Right atrium auricular region (tissue), 2 donors: ENCODE measurements at regions not wholly inside any gene's neighbourhood (a gene's known extent, or its start where the extent isn't known, plus 50 kb on each side); places are given as distances from the start of the nearest gene placed in this dataset.

Experiments used
- DNase-seq: peaks from one replicate; pipeline ENCODE4 v3.0.0-alpha.2; 2019; ENCODE audit warnings: low spot score
- H3K27ac ChIP-seq, 2 donors: fragments of 200-600 bp; sonication (generic); 1 replicate in 1 of 2; 2 replicates in 1 of 2; pipeline ENCODE4 v1.5.1; 2016 to 2019
- H3K27me3 ChIP-seq, 2 donors: fragments of 200-600 bp; sonication (generic); one replicate each; pipeline versions ENCODE4 v1.5.1 to v1.6.0; 2017 to 2019
- H3K36me3 ChIP-seq: fragments of 200-600 bp; sonication (generic); one replicate; pipeline ENCODE4 v1.5.1; 2016
- H3K4me1 ChIP-seq, 2 donors: fragments of 200-600 bp; sonication (generic); one replicate each; pipeline versions ENCODE4 v1.5.1 to v1.6.0; 2017 to 2019
- H3K4me3 ChIP-seq, 2 donors: fragments of 200-600 bp; sonication (generic); 1 replicate in 1 of 2; 2 replicates in 1 of 2; pipeline ENCODE4 v1.5.1; 2017 to 2019; ENCODE audit warnings: mild to moderate bottlenecking in 1 of 2, moderate library complexity in 1 of 2
- H3K9me3 ChIP-seq, 2 donors: fragments of 200-600 bp; sonication (generic); one replicate each; pipeline ENCODE4 v1.5.1; 2019
- CTCF ChIP-seq, 2 donors: fragments of 200-600 bp; sonication (generic); IDR thresholded peaks; one replicate each; pipeline ENCODE4 v1.5.1; 2019; ENCODE audit warnings: antibody characterized with exemption in 2 of 2

GRCh38 chr9:19564396-19565061, 155.7 kb downstream of the ACER2 start:
- Histone ChIP-seq H3K4me1 (no peaks in the 10 kb centered on the region), H3K36me3 (no peaks in the 10 kb centered on the region), H3K9me3 (no peaks in the 10 kb centered on the region), H3K4me3 (no peak overlapping the region), H3K27me3 (no peaks in the 10 kb centered on the region), H3K27ac (no peak overlapping the region)
- no peak for DNase-seq
- no peak for TF ChIP-seq CTCF (IDR thresholded peaks at IDR 0.05)

- Histone ChIP-seq H3K27me3 (no peaks in the 10 kb centered on the region), H3K4me3 (no peak overlapping the region), H3K9me3 (no peaks in the 10 kb centered on the region), H3K4me1 (no peaks in the 10 kb centered on the region), H3K27ac (no peak overlapping the region), H3K36me3 (no peaks in the 10 kb centered on the region)
- TF ChIP-seq CTCF (IDR thresholded peaks at IDR 0.05): no peak
- no peak for DNase-seq
Measured at GRCh38 chr9:19555214-19555613, 146.4 kb downstream of the ACER2 start.

GRCh38 chr9:19554529-19554928, 145.7 kb downstream of the ACER2 start:
- no peak for DNase-seq
- no peaks in the 10 kb centered on the region for H3K4me1 ChIP-seq
- TF ChIP-seq CTCF (IDR thresholded peaks at IDR 0.05): no peak
- H3K27ac ChIP-seq: no peak overlapping the region
- H3K36me3 ChIP-seq: no peaks in the 10 kb centered on the region
- no peaks in the 10 kb centered on the region for H3K27me3 ChIP-seq
- H3K4me3 ChIP-seq: no peak overlapping the region
- H3K9me3 ChIP-seq: peaks cover 0 to 6% of the 10 kb centered on the region in 2 donors

GRCh38 chr9:19553441-19553840, 144.6 kb downstream of the ACER2 start:
- DNase-seq: no peak
- TF ChIP-seq CTCF (IDR thresholded peaks at IDR 0.05): no peak
- Histone ChIP-seq H3K9me3 (peaks cover 0 to 9% of the 10 kb centered on the region in 2 donors), H3K27me3 (no peaks in the 10 kb centered on the region), H3K27ac (no peak overlapping the region), H3K4me1 (no peaks in the 10 kb centered on the region), H3K4me3 (no peak overlapping the region), H3K36me3 (no peaks in the 10 kb centered on the region)

GRCh38 chr9:19552282-19553105, 143.7 kb downstream of the ACER2 start:
- Histone ChIP-seq H3K27ac (no peak overlapping the region), H3K4me3 (no peak overlapping the region), H3K4me1 (no peaks in the 10 kb centered on the region), H3K36me3 (no peaks in the 10 kb centered on the region), H3K9me3 (peaks cover 0 to 9% of the 10 kb centered on the region in 2 donors), H3K27me3 (no peaks in the 10 kb centered on the region)
- DNase-seq: no peak
- no peak for TF ChIP-seq CTCF (IDR thresholded peaks at IDR 0.05)
